ENCODE measurements at regions not wholly inside any gene's neighbourhood (a gene's known extent, or its start where the extent isn't known, plus 50 kb on each side); places are given as distances from the start of the nearest gene placed in this dataset.

GRCh38 chrX:86935988-86936387 is 581.6 kb upstream of the KLHL4 start:
- no peak overlapping the region for H2BK15ac ChIP-seq (ENCODE audit: low read depth, low read length)
- no peak overlapping the region for H2AK5ac ChIP-seq (ENCODE audit: insufficient read length, low read length)
- no peak for DNase-seq
- no CpG with 5 or more reads among the region's 5 CpGs for WGBS (ENCODE audit: extremely low coverage, insufficient read length, low lambda C conversion rate)
- no peaks in the 10 kb centered on the region for H4K20me1 ChIP-seq (ENCODE audit: control insufficient read depth, insufficient read depth, insufficient read length)
- no peak overlapping the region for H3K9ac ChIP-seq (ENCODE audit: extremely low read depth, insufficient read length, low read length)
- Mint-ChIP-seq H3K4me1 (no peaks in the 10 kb centered on the region), H3K27ac (peak overlapping the region in 1 of 3 experiments; percentile 16; a peak in 1 of 7 replicates), H3K9me3 (peaks cover 2 to 29% of the 10 kb centered on the region in 2 experiments; a peak in 3 of 5 replicates), H3K36me3 (ENCODE audit: insufficient read depth in 1 of 3, low read depth in 3 of 3) (peaks cover 0 to 27% (median 11%) of the 10 kb centered on the region in 3 experiments; a peak in 4 of 7 replicates), H3K27me3 (ENCODE audit: low read depth) (no peaks in the 10 kb centered on the region), H3K4me3 (no peak overlapping the region)
- no peaks in the 10 kb centered on the region for H3K9me3 ChIP-seq (ENCODE audit: control insufficient read depth, low read depth, low read length)
- no peak overlapping the region for H4K5ac ChIP-seq (ENCODE audit: insufficient read length, low read depth, low read length)
- TF ChIP-seq, protein P1, sequence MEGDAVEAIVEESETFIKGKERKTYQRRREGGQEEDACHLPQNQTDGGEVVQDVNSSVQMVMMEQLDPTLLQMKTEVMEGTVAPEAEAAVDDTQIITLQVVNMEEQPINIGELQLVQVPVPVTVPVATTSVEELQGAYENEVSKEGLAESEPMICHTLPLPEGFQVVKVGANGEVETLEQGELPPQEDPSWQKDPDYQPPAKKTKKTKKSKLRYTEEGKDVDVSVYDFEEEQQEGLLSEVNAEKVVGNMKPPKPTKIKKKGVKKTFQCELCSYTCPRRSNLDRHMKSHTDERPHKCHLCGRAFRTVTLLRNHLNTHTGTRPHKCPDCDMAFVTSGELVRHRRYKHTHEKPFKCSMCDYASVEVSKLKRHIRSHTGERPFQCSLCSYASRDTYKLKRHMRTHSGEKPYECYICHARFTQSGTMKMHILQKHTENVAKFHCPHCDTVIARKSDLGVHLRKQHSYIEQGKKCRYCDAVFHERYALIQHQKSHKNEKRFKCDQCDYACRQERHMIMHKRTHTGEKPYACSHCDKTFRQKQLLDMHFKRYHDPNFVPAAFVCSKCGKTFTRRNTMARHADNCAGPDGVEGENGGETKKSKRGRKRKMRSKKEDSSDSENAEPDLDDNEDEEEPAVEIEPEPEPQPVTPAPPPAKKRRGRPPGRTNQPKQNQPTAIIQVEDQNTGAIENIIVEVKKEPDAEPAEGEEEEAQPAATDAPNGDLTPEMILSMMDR (conservative IDR thresholded peaks at IDR 0.05) = no peak
- H3K4me1 ChIP-seq (ENCODE audit: insufficient read depth, low read length) = no peaks in the 10 kb centered on the region
- H3K27ac ChIP-seq (ENCODE audit: insufficient read length, low read depth, low read length) = no peak overlapping the region
- no peak overlapping the region for H4K8ac ChIP-seq (replicated peaks; ENCODE audit: insufficient read length, low read depth, low read length)
- H2BK20ac ChIP-seq (ENCODE audit: low read depth, low read length, poor library complexity, severe bottlenecking) = no peak overlapping the region
- H3K79me2 ChIP-seq (ENCODE audit: insufficient read depth, low read length) = no peaks in the 10 kb centered on the region
- no peaks in the 10 kb centered on the region for H3K79me1 ChIP-seq (ENCODE audit: insufficient read depth, low read depth, low read length, poor library complexity, severe bottlenecking)
- H3K4me2 ChIP-seq (ENCODE audit: insufficient read depth, insufficient read length, low read length) = no peak overlapping the region
- H3K27me3 ChIP-seq (ENCODE audit: insufficient read depth, low read length) = no peaks in the 10 kb centered on the region
- no peak overlapping the region for H4K91ac ChIP-seq (ENCODE audit: insufficient read length, low read depth, low read length)
- no peaks in the 10 kb centered on the region for H3K23me2 ChIP-seq (ENCODE audit: insufficient read length, low read depth, low read length, poor library complexity, severe bottlenecking)
- no peak overlapping the region for H3K18ac ChIP-seq (ENCODE audit: insufficient read length, low read depth, low read length)
- H2BK5ac ChIP-seq (ENCODE audit: insufficient read length, low read length) = no peak overlapping the region
- H2AFZ ChIP-seq (ENCODE audit: low read length) = no peak overlapping the region
- no peak overlapping the region for H3K56ac ChIP-seq (ENCODE audit: insufficient read length, low read depth, low read length)
- no peak overlapping the region for H3K14ac ChIP-seq (ENCODE audit: insufficient read depth, low read length)
- no peak overlapping the region for H3K4ac ChIP-seq (ENCODE audit: low read depth, low read length)
- H3K23ac ChIP-seq (ENCODE audit: insufficient read length, low read depth, low read length) = no peak overlapping the region
- no peak overlapping the region for H3T11ph ChIP-seq (ENCODE audit: low read length)
- H2BK12ac ChIP-seq (ENCODE audit: insufficient read length, low read depth, low read length) = no peak overlapping the region
- H2BK120ac ChIP-seq (ENCODE audit: low read depth, low read length, poor library complexity, severe bottlenecking) = no peak overlapping the region

Data from H9 (cell line).